ENCODE measurements at regions not wholly inside any gene's neighbourhood (a gene's known extent, or its start where the extent isn't known, plus 50 kb on each side); places are given as distances from the start of the nearest gene placed in this dataset.
"Not testable (repeated sequence)": the region's sequence is repeated elsewhere in the genome, so short reads cannot be mapped to it uniquely, and the experiment has no call there.

- DNase-seq (ENCODE audit: low spot score), result no peak
Measured at GRCh38 chr10:128577958-128578750, 451.9 kb upstream of the MKI67 start.

GRCh38 chr10:128578766-128579165, 452.5 kb upstream of the MKI67 start:
- DNase-seq (ENCODE audit: low spot score), result no peak

GRCh38 chr10:128579280-128579865, 453.1 kb upstream of the MKI67 start:
- no peak for DNase-seq (ENCODE audit: low spot score)

- DNase-seq (ENCODE audit: low spot score), result no peak
Measured at GRCh38 chr10:128579901-128580300, 453.7 kb upstream of the MKI67 start.

GRCh38 chr10:128583125-128583524, 456.9 kb upstream of the MKI67 start:
- DNase-seq (ENCODE audit: low spot score), result not testable (repeated sequence)

GRCh38 chr10:128586599-128586998, 460.4 kb upstream of the MKI67 start:
- DNase-seq (ENCODE audit: low spot score), result not testable (repeated sequence)

GRCh38 chr10:128587689-128588088, 461.5 kb upstream of the MKI67 start:
- DNase-seq (ENCODE audit: low spot score), result no peak

- DNase-seq (ENCODE audit: low spot score), result no peak
Measured at GRCh38 chr10:128588402-128588801, 462.2 kb upstream of the MKI67 start.

GRCh38 chr10:128594688-128595087, 468.5 kb upstream of the MKI67 start:
- DNase-seq (ENCODE audit: low spot score), result no peak

- DNase-seq (ENCODE audit: low spot score), result no peak
Measured at GRCh38 chr10:128596906-128597305, 470.7 kb upstream of the MKI67 start.

GRCh38 chr10:128599030-128599429, 472.8 kb upstream of the MKI67 start:
- DNase-seq (ENCODE audit: low spot score), result no peak

GRCh38 chr10:128599538-128599937, 473.3 kb upstream of the MKI67 start:
- DNase-seq (ENCODE audit: low spot score), result no peak

- DNase-seq (ENCODE audit: low spot score), result no peak
Measured at GRCh38 chr10:128602183-128602582, 476.0 kb upstream of the MKI67 start.

- DNase-seq (ENCODE audit: low spot score), result no peak
Measured at GRCh38 chr10:128604025-128604424, 477.8 kb upstream of the MKI67 start.

GRCh38 chr10:128605180-128605579, 479.0 kb upstream of the MKI67 start:
- no peak for DNase-seq (ENCODE audit: low spot score)

GRCh38 chr10:128606055-128606454, 479.8 kb upstream of the MKI67 start:
- no peak for DNase-seq (ENCODE audit: low spot score)

- DNase-seq (ENCODE audit: low spot score), result no peak
Measured at GRCh38 chr10:128608791-128609190, 482.6 kb upstream of the MKI67 start.

- no peak for DNase-seq (ENCODE audit: low spot score)
Measured at GRCh38 chr10:128609460-128609859, 483.2 kb upstream of the MKI67 start.

GRCh38 chr10:128610113-128610512, 483.9 kb upstream of the MKI67 start:
- DNase-seq (ENCODE audit: low spot score), result no peak

GRCh38 chr10:128612195-128612594, 486.0 kb upstream of the MKI67 start:
- DNase-seq (ENCODE audit: low spot score), result no peak

- DNase-seq (ENCODE audit: low spot score), result no peak
Measured at GRCh38 chr10:128612631-128613030, 486.4 kb upstream of the MKI67 start.

GRCh38 chr10:128614016-128614605, 487.9 kb upstream of the MKI67 start:
- no peak for DNase-seq (ENCODE audit: low spot score)

- DNase-seq (ENCODE audit: low spot score), result no peak
Measured at GRCh38 chr10:128614802-128615553, 488.8 kb upstream of the MKI67 start.

All from putamen (tissue), 1 donor.